ENCODE measurements at regions not wholly inside any gene's neighbourhood (a gene's known extent, or its start where the extent isn't known, plus 50 kb on each side); places are given as distances from the start of the nearest gene placed in this dataset.

DNA sequence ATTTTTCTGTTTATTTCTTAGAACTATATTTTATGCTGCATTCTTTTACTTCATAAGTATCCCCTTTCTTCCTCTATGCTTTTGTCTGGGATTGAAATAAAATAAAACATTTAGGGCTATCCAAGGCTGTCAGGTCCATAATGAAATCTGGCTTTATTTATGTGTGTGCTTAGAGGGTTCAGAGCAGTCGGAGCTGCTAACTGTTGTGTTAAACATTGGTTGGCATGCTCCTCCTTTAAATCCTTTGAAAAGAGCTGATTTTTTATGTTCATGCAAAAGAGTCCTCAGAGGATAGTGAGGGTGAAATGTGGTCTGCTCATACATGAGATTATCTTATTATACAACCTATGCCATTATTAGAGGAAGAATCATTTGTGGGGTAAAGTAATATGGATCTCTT, 322.3 kb upstream of the E2F7 start:
- no peak for TF ChIP-seq TCF7L2 (IDR thresholded peaks at IDR 0.05; ENCODE audit: low read depth, low read length)
- no peak for TF ChIP-seq REST (IDR thresholded peaks at IDR 0.05; ENCODE audit: insufficient read depth in 1 of 2, low read depth in 2 of 2, low read length in 1 of 2)
- no peak for TF ChIP-seq SIN3A (IDR thresholded peaks at IDR 0.05; ENCODE audit: borderline replicate concordance, insufficient read depth, low read depth, low read length)
- no peak for TF ChIP-seq CTCF (IDR thresholded peaks at IDR 0.05)
- TF ChIP-seq POLR2AphosphoS5 (IDR thresholded peaks at IDR 0.05; ENCODE audit: low read depth, low read length) = no peak

DNA sequence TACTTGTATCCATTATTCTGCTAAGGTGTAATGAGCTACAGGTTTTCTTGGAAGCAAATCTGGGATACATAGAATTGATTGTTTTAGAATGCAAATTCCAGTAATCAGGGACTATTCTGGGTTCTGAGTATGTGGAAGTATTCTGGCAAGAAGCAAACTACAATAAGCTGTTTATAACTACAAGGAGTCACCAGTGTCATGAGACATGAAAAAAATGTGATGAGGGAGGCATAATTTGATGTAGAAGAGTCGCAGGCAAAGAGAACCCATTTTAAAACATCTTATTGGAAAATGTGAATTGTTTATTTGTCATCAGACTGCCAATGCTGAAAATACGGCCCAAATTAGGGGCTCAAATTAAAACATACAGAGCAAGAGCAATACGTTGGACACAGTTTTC, 321.8 kb upstream of the E2F7 start:
- Histone ChIP-seq H3K27me3 (ENCODE audit: control insufficient read depth, insufficient read depth, low read length) (no peaks in the 10 kb centered on the region), H3K36me3 (ENCODE audit: control insufficient read depth, insufficient read depth, low read length) (no peaks in the 10 kb centered on the region; the same call in 1 of the 2 replicates), H3K4me1 (ENCODE audit: control insufficient read depth, insufficient read depth, low read length) (no peaks in the 10 kb centered on the region), H3K9me3 (ENCODE audit: control insufficient read depth, insufficient read depth, low read depth, low read length) (no peaks in the 10 kb centered on the region), H3K27ac (ENCODE audit: low read length) (no peak overlapping the region), H3K4me3 (ENCODE audit: low read depth in 2 of 2, low read length in 2 of 2) (no peak overlapping the region)
- TF ChIP-seq TCF7L2 (IDR thresholded peaks at IDR 0.05; ENCODE audit: low read depth, low read length) (no peak), CTCF (IDR thresholded peaks at IDR 0.05) (no peak), REST (IDR thresholded peaks at IDR 0.05; ENCODE audit: insufficient read depth in 1 of 2, low read depth in 2 of 2, low read length in 1 of 2) (no peak), POLR2AphosphoS5 (IDR thresholded peaks at IDR 0.05; ENCODE audit: low read depth, low read length) (no peak), SIN3A (IDR thresholded peaks at IDR 0.05; ENCODE audit: borderline replicate concordance, insufficient read depth, low read depth, low read length) (no peak)
- in situ Hi-C loops (cut with HindIII; ENCODE audit: low pct_unique_long_range_greater_than_20kb, low sequenced_read_pairs) (no loop called here), intact Hi-C loops (cut with micrococcal nuclease; ENCODE audit: unreplicated experiment) (no loop called here)
- no peak for ATAC-seq
- DNase-seq (ENCODE audit: low read depth, low spot score) = no peak
- CTCF ChIA-PET = no interaction called here
- BruUV-seq (replicated peaks) = no TSS peak
- POLR2A ChIA-PET = no interaction called here

More for the DNA sequence above, 322.3 kb upstream of the E2F7 start:
- Histone ChIP-seq H3K27me3 (ENCODE audit: control insufficient read depth, insufficient read depth, low read length) (no peaks in the 10 kb centered on the region), H3K4me3 (ENCODE audit: low read depth in 2 of 2, low read length in 2 of 2) (no peak overlapping the region), H3K27ac (ENCODE audit: low read length) (no peak overlapping the region), H3K4me1 (ENCODE audit: control insufficient read depth, insufficient read depth, low read length) (no peaks in the 10 kb centered on the region), H3K9me3 (ENCODE audit: control insufficient read depth, insufficient read depth, low read depth, low read length) (no peaks in the 10 kb centered on the region), H3K36me3 (ENCODE audit: control insufficient read depth, insufficient read depth, low read length) (no peaks in the 10 kb centered on the region; the same call in 1 of the 2 replicates)
- BruUV-seq (replicated peaks) = no TSS peak
- ATAC-seq (no peak), DNase-seq (ENCODE audit: low read depth, low spot score) (no peak)
- in situ Hi-C loops (cut with HindIII; ENCODE audit: low pct_unique_long_range_greater_than_20kb, low sequenced_read_pairs) = no loop called here
- intact Hi-C loops (cut with micrococcal nuclease; ENCODE audit: unreplicated experiment) = no loop called here
- POLR2A ChIA-PET = no interaction called here
- CTCF ChIA-PET = no interaction called here

All from Panc1 (cell line).